ENCODE measurements at regions not wholly inside any gene's neighbourhood (a gene's known extent, or its start where the extent isn't known, plus 50 kb on each side); places are given as distances from the start of the nearest gene placed in this dataset.

GRCh38 chr9:12633016-12633765, 60.0 kb upstream of the TYRP1 start:
- H3K9me3 ChIP-seq = no peaks in the 10 kb centered on the region
- TF ChIP-seq POLR2A (IDR thresholded peaks at IDR 0.05) (no peak), CTCF (IDR thresholded peaks at IDR 0.05) (no peak)

GRCh38 chr9:12640016-12640587, 53.1 kb upstream of the TYRP1 start:
- Histone ChIP-seq H3K4me3 (no peak overlapping the region), H3K4me1 (no peaks in the 10 kb centered on the region), H3K27me3 (no peaks in the 10 kb centered on the region), H3K27ac (no peak overlapping the region), H3K9me3 (no peaks in the 10 kb centered on the region), H3K36me3 (no peaks in the 10 kb centered on the region)
- TF ChIP-seq CTCF (IDR thresholded peaks at IDR 0.05) (peak in 1 of 6 experiments; percentile 17), POLR2A (IDR thresholded peaks at IDR 0.05) (no peak)
- DNase-seq = no peak

More at GRCh38 chr9:12633016-12633765, 60.0 kb upstream of the TYRP1 start:
- no peak for DNase-seq
- Histone ChIP-seq H3K27ac (no peak overlapping the region), H3K27me3 (no peaks in the 10 kb centered on the region), H3K36me3 (no peaks in the 10 kb centered on the region), H3K4me3 (no peak overlapping the region), H3K4me1 (no peaks in the 10 kb centered on the region)

- DNase-seq = no peak
- no peak for TF ChIP-seq POLR2A (IDR thresholded peaks at IDR 0.05)
- no peak for TF ChIP-seq CTCF (IDR thresholded peaks at IDR 0.05)
- Histone ChIP-seq H3K27me3 (no peaks in the 10 kb centered on the region), H3K9me3 (no peaks in the 10 kb centered on the region), H3K27ac (no peak overlapping the region), H3K4me1 (no peaks in the 10 kb centered on the region), H3K36me3 (no peaks in the 10 kb centered on the region), H3K4me3 (no peak overlapping the region)
These were observed 52.1 kb upstream of the TYRP1 start for GRCh38 chr9:12640866-12641636.

Small RNA genes lying in the stretch of these regions (small RNA-seq; reads per million reads assigned to genes)
- gene AL161788.1 (0 reads per million in 2 donors), gene AL162413.1 (0 reads per million in 2 donors), gene AL592227.1 (0 reads per million in 2 donors), gene RNU2-47P (0 reads per million in 2 donors)
